Activated naive CD4-positive, alpha-beta T cell treated with anti-CD3 and anti-CD28 coated beads, Interleukin-2, amount 50 U/mL, for 72 hours (primary cell): ENCODE measurements at regions not wholly inside any gene's neighbourhood (a gene's known extent, or its start where the extent isn't known, plus 50 kb on each side); places are given as distances from the start of the nearest gene placed in this dataset.

ENCODE experiments used
- ATAC-seq, 2 donors: fragments of 150-1000 bp; cut with Tn5 transposase; 2 replicates each; pipeline ENCODE4 v1.10.0; 2021; ENCODE audit warnings: mild to moderate bottlenecking in 2 of 2, moderate library complexity in 2 of 2
- DNase-seq, 2 donors: peaks; one replicate each; pipeline ENCODE4 v3.0.0; 2021 to 2022; ENCODE audit warnings: low spot score in 2 of 2
- H3K27ac Mint-ChIP-seq, 2 donors: one replicate each; pipeline ENCODE4 v1.8.0; 2022; ENCODE audit warnings: mild to moderate bottlenecking in 2 of 2, mixed read lengths in 2 of 2
- H3K36me3 Mint-ChIP-seq, 2 donors: one replicate each; pipeline ENCODE4 v1.8.0; 2022; ENCODE audit warnings: mixed read lengths in 2 of 2
- H3K9me3 Mint-ChIP-seq, 2 donors: one replicate each; pipeline ENCODE4 v1.8.0; 2022; ENCODE audit warnings: mixed read lengths in 2 of 2

- ATAC-seq (no peak), DNase-seq (no peak)
- Mint-ChIP-seq H3K27ac (no peak overlapping the region), H3K36me3 (no peaks in the 10 kb centered on the region), H3K9me3 (peaks cover 17 to 18% of the 10 kb centered on the region in 2 donors)
Observed at GRCh38 chr13:107548338-107548737, 667.0 kb downstream of the LIG4 start.

GRCh38 chr13:107545946-107546502 lies 669.3 kb downstream of the LIG4 start:
- DNase-seq (no peak), ATAC-seq (no peak)
- Mint-ChIP-seq H3K9me3 (peaks cover 17 to 21% of the 10 kb centered on the region in 2 donors), H3K27ac (no peak overlapping the region), H3K36me3 (no peaks in the 10 kb centered on the region)

- ATAC-seq = no peak
- Mint-ChIP-seq H3K27ac (no peak overlapping the region), H3K9me3 (peaks cover 5 to 16% of the 10 kb centered on the region in 2 donors), H3K36me3 (peaks cover 0 to 9% of the 10 kb centered on the region in 2 donors)
- no peak for DNase-seq
Observed at GRCh38 chr13:107534548-107534947, 680.8 kb downstream of the LIG4 start.

- no peak for DNase-seq
- ATAC-seq = no peak
- H3K27ac Mint-ChIP-seq = no peak overlapping the region
- peaks cover 5 to 10% of the 10 kb centered on the region in 2 donors for H3K9me3 Mint-ChIP-seq
- peaks cover 0 to 9% of the 10 kb centered on the region in 2 donors for H3K36me3 Mint-ChIP-seq
Observed at GRCh38 chr13:107531816-107532215, 683.5 kb downstream of the LIG4 start.

- no peak for ATAC-seq
- no peak for DNase-seq
- peaks cover 0 to 9% of the 10 kb centered on the region in 2 donors for H3K36me3 Mint-ChIP-seq
- H3K27ac Mint-ChIP-seq = no peak overlapping the region
- peaks cover 5 to 10% of the 10 kb centered on the region in 2 donors for H3K9me3 Mint-ChIP-seq
Observed at GRCh38 chr13:107531180-107531579, 684.2 kb downstream of the LIG4 start.

GRCh38 chr13:107529035-107529434 lies 686.3 kb downstream of the LIG4 start:
- Mint-ChIP-seq H3K36me3 (peaks cover 0 to 4% of the 10 kb centered on the region in 2 donors), H3K27ac (no peak overlapping the region), H3K9me3 (peaks cover 5 to 14% of the 10 kb centered on the region in 2 donors)
- DNase-seq = no peak
- no peak for ATAC-seq

- Mint-ChIP-seq H3K27ac (no peak overlapping the region), H3K9me3 (peaks cover 13 to 27% of the 10 kb centered on the region in 2 donors), H3K36me3 (no peaks in the 10 kb centered on the region)
- ATAC-seq (no peak), DNase-seq (no peak)
Observed at GRCh38 chr13:107518780-107519179, 696.6 kb downstream of the LIG4 start.

GRCh38 chr13:107518292-107518691 lies 697.0 kb downstream of the LIG4 start:
- Mint-ChIP-seq H3K36me3 (no peaks in the 10 kb centered on the region), H3K27ac (no peak overlapping the region), H3K9me3 (peaks cover 16 to 30% of the 10 kb centered on the region in 2 donors)
- ATAC-seq (no peak), DNase-seq (no peak)

GRCh38 chr13:107516517-107516916 lies 698.8 kb downstream of the LIG4 start:
- no peak for DNase-seq
- Mint-ChIP-seq H3K27ac (no peak overlapping the region), H3K36me3 (no peaks in the 10 kb centered on the region), H3K9me3 (peaks cover 17 to 28% of the 10 kb centered on the region in 2 donors)
- no peak for ATAC-seq

- ATAC-seq (no peak), DNase-seq (no peak)
- Mint-ChIP-seq H3K36me3 (no peaks in the 10 kb centered on the region), H3K27ac (no peak overlapping the region), H3K9me3 (peaks cover 12 to 14% of the 10 kb centered on the region in 2 donors)
Observed at GRCh38 chr13:107512551-107512950, 702.8 kb downstream of the LIG4 start.

GRCh38 chr13:107497661-107498060 lies 717.7 kb downstream of the LIG4 start:
- DNase-seq (no peak), ATAC-seq (no peak)
- no peak overlapping the region for H3K27ac Mint-ChIP-seq
- H3K9me3 Mint-ChIP-seq = peaks cover 5 to 8% of the 10 kb centered on the region in 2 donors
- H3K36me3 Mint-ChIP-seq = no peaks in the 10 kb centered on the region

GRCh38 chr13:107493266-107493665 lies 722.1 kb downstream of the LIG4 start:
- Mint-ChIP-seq H3K9me3 (peaks cover 16 to 20% of the 10 kb centered on the region in 2 donors), H3K27ac (no peak overlapping the region), H3K36me3 (peaks cover 0 to 3% of the 10 kb centered on the region in 2 donors)
- ATAC-seq (no peak), DNase-seq (no peak)

GRCh38 chr13:107482688-107483087 lies 732.6 kb downstream of the LIG4 start:
- DNase-seq = no peak
- ATAC-seq = no peak

GRCh38 chr13:107480130-107480529 lies 735.2 kb downstream of the LIG4 start:
- H3K27ac Mint-ChIP-seq = no peak overlapping the region
- no peak for DNase-seq
- H3K9me3 Mint-ChIP-seq = peaks cover 4 to 5% of the 10 kb centered on the region in 2 donors
- H3K36me3 Mint-ChIP-seq = no peaks in the 10 kb centered on the region
- no peak for ATAC-seq

More at GRCh38 chr13:107482688-107483087, 732.6 kb downstream of the LIG4 start:
- Mint-ChIP-seq H3K36me3 (peaks cover 0 to 5% of the 10 kb centered on the region in 2 donors), H3K27ac (no peak overlapping the region), H3K9me3 (peaks cover 5 to 14% of the 10 kb centered on the region in 2 donors)

- DNase-seq (no peak), ATAC-seq (no peak)
- Mint-ChIP-seq H3K27ac (no peak overlapping the region), H3K9me3 (peaks cover 10 to 19% of the 10 kb centered on the region in 2 donors), H3K36me3 (no peaks in the 10 kb centered on the region)
Observed at GRCh38 chr13:107477772-107478379, 737.5 kb downstream of the LIG4 start.

GRCh38 chr13:107475753-107476453 lies 739.4 kb downstream of the LIG4 start:
- H3K36me3 Mint-ChIP-seq = no peaks in the 10 kb centered on the region
- H3K27ac Mint-ChIP-seq = no peak overlapping the region
- ATAC-seq (no peak), DNase-seq (no peak)
- peaks cover 10 to 14% of the 10 kb centered on the region in 2 donors for H3K9me3 Mint-ChIP-seq

GRCh38 chr13:107473253-107473652 lies 742.1 kb downstream of the LIG4 start:
- DNase-seq (no peak), ATAC-seq (no peak)
- H3K9me3 Mint-ChIP-seq = peaks cover 10 to 14% of the 10 kb centered on the region in 2 donors
- H3K27ac Mint-ChIP-seq = no peak overlapping the region
- no peaks in the 10 kb centered on the region for H3K36me3 Mint-ChIP-seq
